RWPE1 (cell line): ENCODE measurements at regions not wholly inside any gene's neighbourhood (a gene's known extent, or its start where the extent isn't known, plus 50 kb on each side); places are given as distances from the start of the nearest gene placed in this dataset.
A peak's percentile ranks its signal among the peaks of the same experiment; 100 is the strongest.

Experiments
- CTCF ChIA-PET: fragments of 350-600 bp; sonication (Branson Sonifier 250); formaldehyde crosslinking; extraction: SDS; loops from one replicate; lab custom pipeline; 2021; lab: Yijun Ruan, JAX
- POLR2A ChIA-PET: fragments of 400-600 bp; formaldehyde crosslinking; extraction: SDS; loops from one replicate; lab custom pipeline; 2020; ENCODE audit warnings: antibody characterized with exemption; ENCODE audit not compliant: low non-redundant PET; lab: Yijun Ruan, JAX
- DNase-seq: peaks from one replicate; pipeline ENCODE4 v3.0.0; 2012; ENCODE audit warnings: low spot score
- H3K27ac ChIP-seq: fragments of 450-650 bp; 2 replicates; pipeline ENCODE4 v1.5.1; 2017
- TF ChIP-seq, protein P1 (sequence below): fragments of 450-650 bp; conservative IDR thresholded peaks from 2 replicates; pipeline ENCODE4 v1.5.1; 2017; ENCODE audit warnings: low read depth, mild to moderate bottlenecking

DNA sequence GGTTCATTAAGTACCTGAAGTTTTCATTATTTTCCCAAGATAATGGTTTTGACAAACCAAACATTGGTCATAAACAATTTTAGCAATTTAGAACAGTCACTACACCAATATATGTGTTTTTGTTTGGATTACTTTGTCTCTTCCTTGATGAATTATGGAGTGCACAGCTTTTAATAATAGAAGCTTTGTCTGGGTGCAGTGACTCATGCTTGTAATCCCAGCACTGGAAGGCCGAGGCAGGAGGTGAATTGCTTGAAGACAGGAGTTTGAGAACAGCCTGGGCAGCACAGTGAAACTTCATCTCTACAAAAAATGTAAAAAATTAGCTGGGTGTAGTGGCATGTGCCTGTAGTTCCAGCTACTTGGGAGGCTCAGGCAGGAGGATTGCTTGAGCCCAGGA, 89.4 kb upstream of the ANKEF1 start:
- peak; percentile 15 for DNase-seq
- CTCF ChIA-PET: no interaction called here
- POLR2A ChIA-PET: no interaction called here
- TF ChIP-seq, protein P1, sequence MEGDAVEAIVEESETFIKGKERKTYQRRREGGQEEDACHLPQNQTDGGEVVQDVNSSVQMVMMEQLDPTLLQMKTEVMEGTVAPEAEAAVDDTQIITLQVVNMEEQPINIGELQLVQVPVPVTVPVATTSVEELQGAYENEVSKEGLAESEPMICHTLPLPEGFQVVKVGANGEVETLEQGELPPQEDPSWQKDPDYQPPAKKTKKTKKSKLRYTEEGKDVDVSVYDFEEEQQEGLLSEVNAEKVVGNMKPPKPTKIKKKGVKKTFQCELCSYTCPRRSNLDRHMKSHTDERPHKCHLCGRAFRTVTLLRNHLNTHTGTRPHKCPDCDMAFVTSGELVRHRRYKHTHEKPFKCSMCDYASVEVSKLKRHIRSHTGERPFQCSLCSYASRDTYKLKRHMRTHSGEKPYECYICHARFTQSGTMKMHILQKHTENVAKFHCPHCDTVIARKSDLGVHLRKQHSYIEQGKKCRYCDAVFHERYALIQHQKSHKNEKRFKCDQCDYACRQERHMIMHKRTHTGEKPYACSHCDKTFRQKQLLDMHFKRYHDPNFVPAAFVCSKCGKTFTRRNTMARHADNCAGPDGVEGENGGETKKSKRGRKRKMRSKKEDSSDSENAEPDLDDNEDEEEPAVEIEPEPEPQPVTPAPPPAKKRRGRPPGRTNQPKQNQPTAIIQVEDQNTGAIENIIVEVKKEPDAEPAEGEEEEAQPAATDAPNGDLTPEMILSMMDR: no peak
- no peak overlapping the region for H3K27ac ChIP-seq

GRCh38 chr20:9942736-9943135, 92.1 kb upstream of the ANKEF1 start:
- POLR2A ChIA-PET: no interaction called here
- CTCF ChIA-PET: no interaction called here

GRCh38 chr20:9940329-9940728, 94.5 kb upstream of the ANKEF1 start:
- CTCF ChIA-PET: interaction anchor here (0.6 kb wide), 1 partner anchor 8 kb away, joined by 4 read pairs; no protein-coding TSS in a partner anchor
- DNase-seq: no peak
- POLR2A ChIA-PET: no interaction called here

More at GRCh38 chr20:9942736-9943135, 92.1 kb upstream of the ANKEF1 start:
- TF ChIP-seq, protein P1: no peak
- no peak for DNase-seq
- no peak overlapping the region for H3K27ac ChIP-seq

DNA sequence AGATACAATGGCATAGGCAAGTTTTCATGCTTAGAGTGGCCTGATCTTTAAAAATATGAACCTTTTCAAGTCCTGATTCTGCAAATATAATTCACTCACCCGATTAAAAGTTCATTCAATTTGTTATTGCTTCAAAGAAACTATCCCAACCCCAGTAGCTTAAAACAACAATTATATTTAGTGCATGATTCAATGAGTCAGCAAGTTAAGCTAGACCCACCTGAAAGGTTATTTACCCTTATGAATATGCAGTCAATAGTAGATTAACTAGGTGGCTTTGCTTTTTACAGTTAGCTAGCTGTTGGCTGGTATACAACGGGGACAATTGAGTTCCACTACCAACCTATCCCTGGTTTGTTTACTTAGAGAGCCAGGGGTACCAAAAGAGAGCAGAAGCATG, 95.6 kb upstream of the ANKEF1 start:
- no peak for DNase-seq
- no peak overlapping the region for H3K27ac ChIP-seq
- TF ChIP-seq, protein P1: no peak
- CTCF ChIA-PET: no interaction called here
- POLR2A ChIA-PET: no interaction called here

More at GRCh38 chr20:9940329-9940728, 94.5 kb upstream of the ANKEF1 start:
- H3K27ac ChIP-seq: no peak overlapping the region
- TF ChIP-seq, protein P1: no peak

DNA sequence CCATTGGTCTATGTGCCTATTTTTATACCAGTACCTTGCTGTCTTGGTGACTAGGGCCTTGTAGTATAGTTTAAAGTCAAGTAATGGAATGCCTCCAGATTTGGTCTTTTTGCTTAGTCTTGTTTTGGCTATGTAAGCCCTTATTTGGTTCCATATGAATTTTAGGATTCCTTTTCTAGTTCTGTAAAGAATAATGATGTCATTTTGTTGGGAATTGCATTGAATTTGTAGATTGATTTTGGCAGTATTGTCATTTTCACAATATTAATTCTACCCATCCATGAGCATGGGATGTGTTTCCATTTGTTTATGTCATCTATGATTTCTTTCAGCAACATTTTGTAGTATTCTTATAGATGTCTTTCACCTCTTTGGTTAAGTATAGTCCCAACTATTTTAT, 96.4 kb upstream of the PAK5 start:
- POLR2A ChIA-PET: no interaction called here

DNA sequence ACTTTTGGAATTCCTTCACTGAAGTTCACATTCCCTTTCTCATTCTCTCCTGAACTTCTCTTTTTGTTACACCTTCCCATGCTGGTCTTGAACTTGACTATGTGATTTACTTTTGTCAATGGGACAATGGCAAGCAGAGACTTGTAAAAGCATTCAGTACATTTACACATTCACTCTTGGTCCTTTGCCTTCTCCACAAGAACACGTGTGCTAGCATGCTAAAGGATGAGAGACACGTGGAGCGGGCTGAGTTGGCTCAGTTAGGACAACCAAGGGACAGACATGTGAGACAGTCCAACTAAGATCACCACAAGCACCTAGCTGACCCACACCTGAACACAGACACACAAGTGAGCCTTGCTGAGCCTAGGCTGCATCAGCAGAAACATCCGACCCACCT, 91.3 kb upstream of the PAK5 start:
- TF ChIP-seq, protein P1: no peak
- CTCF ChIA-PET: no interaction called here
- H3K27ac ChIP-seq: no peak overlapping the region
- POLR2A ChIA-PET: no interaction called here
- DNase-seq: no peak

More for the DNA sequence above, 96.4 kb upstream of the PAK5 start:
- no peak for DNase-seq
- H3K27ac ChIP-seq: no peak overlapping the region
- CTCF ChIA-PET: no interaction called here
- TF ChIP-seq, protein P1: no peak
